ENCODE measurements at regions not wholly inside any gene's neighbourhood (a gene's known extent, or its start where the extent isn't known, plus 50 kb on each side); places are given as distances from the start of the nearest gene placed in this dataset.

DNA sequence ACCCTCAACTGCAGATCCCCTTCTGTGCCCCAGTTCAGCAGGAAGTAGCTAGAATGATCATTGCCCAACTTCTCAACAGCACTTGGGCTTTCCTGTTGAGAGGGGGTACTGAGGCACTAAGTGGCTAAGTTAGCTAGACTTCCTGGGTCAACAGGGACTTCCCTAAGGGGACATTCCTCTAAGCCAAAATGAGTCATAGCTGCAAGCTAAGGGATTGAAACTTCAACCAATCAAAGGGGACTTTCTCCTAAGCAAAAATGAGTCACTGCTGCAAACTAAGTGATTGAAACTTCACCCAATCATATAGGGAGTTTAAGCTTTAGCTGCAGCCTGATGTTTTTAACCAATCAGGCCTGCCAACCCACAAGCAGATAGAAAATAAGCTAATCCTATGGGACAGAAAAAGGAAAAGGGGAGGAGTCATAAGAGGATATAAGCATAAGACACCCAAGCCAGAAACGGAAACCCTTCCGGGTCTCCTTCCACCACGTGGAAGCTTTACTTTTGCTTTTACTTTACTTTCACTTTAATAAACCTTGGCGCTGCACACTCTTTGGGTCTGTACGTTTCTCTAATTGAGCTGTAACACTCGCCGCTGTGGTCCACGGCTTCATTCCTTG, 659.0 kb upstream of the HS3ST5 start:
- H3K36me3 ChIP-seq (ENCODE audit: insufficient read depth, low read length), result no peaks in the 10 kb centered on the region
- H3K9ac ChIP-seq (ENCODE audit: low read depth, low read length), result no peak overlapping the region
- no peak overlapping the region for H3K27ac ChIP-seq (ENCODE audit: low read depth, low read length)
- 97% methylated on average over 8 of the region's 8 CpGs for WGBS
- H3K4me3 ChIP-seq (ENCODE audit: low read length), result no peak overlapping the region
- peaks cover 10% of the 10 kb centered on the region for H3K9me3 ChIP-seq (ENCODE audit: insufficient read depth, low read depth, low read length)
- no peaks in the 10 kb centered on the region for H3K27me3 ChIP-seq (ENCODE audit: insufficient read depth, low read length)
- no peaks in the 10 kb centered on the region; the same call in 1 of the 2 replicates for H3K4me1 ChIP-seq (ENCODE audit: insufficient read depth, low read length)

GRCh38 chr6:115000736-115001135, 657.9 kb upstream of the HS3ST5 start:
- H3K9ac ChIP-seq (ENCODE audit: low read depth, low read length), result no peak overlapping the region
- 91% methylated on average over 4 of the region's 4 CpGs for WGBS
- H3K27ac ChIP-seq (ENCODE audit: low read depth, low read length), result no peak overlapping the region
- H3K36me3 ChIP-seq (ENCODE audit: insufficient read depth, low read length), result no peaks in the 10 kb centered on the region
- H3K27me3 ChIP-seq (ENCODE audit: insufficient read depth, low read length), result no peaks in the 10 kb centered on the region
- H3K4me3 ChIP-seq (ENCODE audit: low read length), result no peak overlapping the region
- peaks cover 10% of the 10 kb centered on the region for H3K9me3 ChIP-seq (ENCODE audit: insufficient read depth, low read depth, low read length)
- H3K4me1 ChIP-seq (ENCODE audit: insufficient read depth, low read length), result peaks cover under 1% of the 10 kb centered on the region; the same call in 1 of the 2 replicates

DNA sequence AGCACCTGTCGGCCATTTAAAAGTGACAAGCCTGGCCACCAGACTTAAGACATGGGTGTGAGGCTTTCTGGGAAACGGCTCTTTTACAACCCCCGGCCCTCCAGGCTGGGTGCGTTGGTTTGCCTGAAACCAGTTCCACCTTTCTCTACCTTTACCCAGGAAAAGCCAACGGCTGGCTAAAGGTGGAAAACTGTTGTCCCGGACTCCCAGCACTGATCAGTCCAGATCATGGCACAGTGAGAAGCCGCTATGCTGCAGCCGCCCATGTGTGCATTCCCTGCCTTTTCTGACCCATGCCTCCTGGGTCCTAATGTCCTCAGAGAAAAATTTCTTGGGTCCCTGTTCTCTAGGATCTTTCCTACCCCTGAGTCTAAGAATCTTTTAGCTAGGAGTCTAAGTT, 655.7 kb upstream of the HS3ST5 start:
- Histone ChIP-seq H3K27ac (ENCODE audit: low read depth, low read length) (no peak overlapping the region), H3K27me3 (ENCODE audit: insufficient read depth, low read length) (no peaks in the 10 kb centered on the region), H3K36me3 (ENCODE audit: insufficient read depth, low read length) (no peaks in the 10 kb centered on the region), H3K9me3 (ENCODE audit: insufficient read depth, low read depth, low read length) (peaks cover 10% of the 10 kb centered on the region), H3K4me3 (ENCODE audit: low read length) (no peak overlapping the region), H3K4me1 (ENCODE audit: insufficient read depth, low read length) (peaks cover 5% of the 10 kb centered on the region; the same call in 1 of the 2 replicates), H3K9ac (ENCODE audit: low read depth, low read length) (no peak overlapping the region)
- WGBS, result 93% methylated on average over 8 of the region's 8 CpGs

GRCh38 chr6:114997813-114998292, 655.0 kb upstream of the HS3ST5 start:
- H3K4me1 ChIP-seq (ENCODE audit: insufficient read depth, low read length), result peaks cover 5% of the 10 kb centered on the region; the same call in 1 of the 2 replicates
- no peak overlapping the region for H3K4me3 ChIP-seq (ENCODE audit: low read length)
- H3K9ac ChIP-seq (ENCODE audit: low read depth, low read length), result no peak overlapping the region
- no peaks in the 10 kb centered on the region for H3K27me3 ChIP-seq (ENCODE audit: insufficient read depth, low read length)
- peaks cover 10% of the 10 kb centered on the region for H3K9me3 ChIP-seq (ENCODE audit: insufficient read depth, low read depth, low read length)
- no peak overlapping the region for H3K27ac ChIP-seq (ENCODE audit: low read depth, low read length)
- WGBS, result 97% methylated on average over 4 of the region's 4 CpGs
- no peaks in the 10 kb centered on the region for H3K36me3 ChIP-seq (ENCODE audit: insufficient read depth, low read length)

DNA sequence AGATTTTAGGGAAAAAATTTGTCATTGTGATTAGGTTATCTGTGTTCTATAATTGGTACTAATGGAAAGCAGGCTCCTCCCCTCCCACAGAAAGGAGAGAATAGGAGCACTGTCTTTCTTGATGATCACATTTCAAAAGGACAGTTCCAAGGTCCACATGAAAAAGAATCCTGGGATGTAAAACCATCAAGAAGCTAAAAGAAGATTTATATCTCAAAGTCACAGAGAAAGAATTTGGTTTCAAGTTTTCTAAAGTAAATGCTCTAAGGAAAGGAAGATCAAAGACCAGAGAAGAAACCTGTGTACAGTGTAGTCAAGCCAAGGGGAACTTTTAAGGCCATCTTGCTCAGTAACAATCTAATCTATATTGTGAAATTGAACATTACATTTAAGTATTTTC, 652.7 kb upstream of the HS3ST5 start:
- H3K27me3 ChIP-seq (ENCODE audit: insufficient read depth, low read length), result no peaks in the 10 kb centered on the region
- H3K4me1 ChIP-seq (ENCODE audit: insufficient read depth, low read length), result peaks cover 5% of the 10 kb centered on the region; the same call in 1 of the 2 replicates
- H3K36me3 ChIP-seq (ENCODE audit: insufficient read depth, low read length), result no peaks in the 10 kb centered on the region
- H3K9me3 ChIP-seq (ENCODE audit: insufficient read depth, low read depth, low read length), result peaks cover 5% of the 10 kb centered on the region; the same call in 1 of the 2 replicates
- H3K9ac ChIP-seq (ENCODE audit: low read depth, low read length), result no peak overlapping the region
- no peak overlapping the region for H3K4me3 ChIP-seq (ENCODE audit: low read length)
- no peak overlapping the region for H3K27ac ChIP-seq (ENCODE audit: low read depth, low read length)

GRCh38 chr6:114989279-114989964, 646.6 kb upstream of the HS3ST5 start:
- Histone ChIP-seq H3K27me3 (ENCODE audit: insufficient read depth, low read length) (no peaks in the 10 kb centered on the region), H3K36me3 (ENCODE audit: insufficient read depth, low read length) (no peaks in the 10 kb centered on the region), H3K9ac (ENCODE audit: low read depth, low read length) (no peak overlapping the region), H3K4me3 (ENCODE audit: low read length) (no peak overlapping the region), H3K4me1 (ENCODE audit: insufficient read depth, low read length) (no peaks in the 10 kb centered on the region), H3K9me3 (ENCODE audit: insufficient read depth, low read depth, low read length) (no peaks in the 10 kb centered on the region), H3K27ac (ENCODE audit: low read depth, low read length) (no peak overlapping the region)
- WGBS, result 95% methylated on average over 4 of the region's 5 CpGs

- Histone ChIP-seq H3K4me3 (ENCODE audit: low read length) (no peak overlapping the region), H3K4me1 (ENCODE audit: insufficient read depth, low read length) (no peaks in the 10 kb centered on the region), H3K9ac (ENCODE audit: low read depth, low read length) (no peak overlapping the region), H3K36me3 (ENCODE audit: insufficient read depth, low read length) (no peaks in the 10 kb centered on the region), H3K9me3 (ENCODE audit: insufficient read depth, low read depth, low read length) (no peaks in the 10 kb centered on the region), H3K27ac (ENCODE audit: low read depth, low read length) (no peak overlapping the region), H3K27me3 (ENCODE audit: insufficient read depth, low read length) (no peaks in the 10 kb centered on the region)
- 79% methylated on average over 2 of the region's 2 CpGs for WGBS
Observed at GRCh38 chr6:114987281-114987680, 644.5 kb upstream of the HS3ST5 start.

- Histone ChIP-seq H3K36me3 (ENCODE audit: insufficient read depth, low read length) (no peaks in the 10 kb centered on the region), H3K27me3 (ENCODE audit: insufficient read depth, low read length) (no peaks in the 10 kb centered on the region), H3K4me1 (ENCODE audit: insufficient read depth, low read length) (no peaks in the 10 kb centered on the region), H3K4me3 (ENCODE audit: low read length) (no peak overlapping the region), H3K9ac (ENCODE audit: low read depth, low read length) (no peak overlapping the region), H3K27ac (ENCODE audit: low read depth, low read length) (no peak overlapping the region), H3K9me3 (ENCODE audit: insufficient read depth, low read depth, low read length) (no peaks in the 10 kb centered on the region)
- no CpG with 5 or more reads among the region's 1 CpG for WGBS
Observed at GRCh38 chr6:114955363-114955762, 612.5 kb upstream of the HS3ST5 start.

- Histone ChIP-seq H3K27me3 (ENCODE audit: insufficient read depth, low read length) (no peaks in the 10 kb centered on the region), H3K9ac (ENCODE audit: low read depth, low read length) (no peak overlapping the region), H3K27ac (ENCODE audit: low read depth, low read length) (no peak overlapping the region), H3K4me1 (ENCODE audit: insufficient read depth, low read length) (no peaks in the 10 kb centered on the region), H3K36me3 (ENCODE audit: insufficient read depth, low read length) (no peaks in the 10 kb centered on the region), H3K9me3 (ENCODE audit: insufficient read depth, low read depth, low read length) (no peaks in the 10 kb centered on the region), H3K4me3 (ENCODE audit: low read length) (no peak overlapping the region)
- 91% methylated on average over 3 of the region's 3 CpGs for WGBS
Observed at GRCh38 chr6:114952229-114952628, 609.4 kb upstream of the HS3ST5 start.

GRCh38 chr6:114945392-114945791, 602.6 kb upstream of the HS3ST5 start:
- Histone ChIP-seq H3K4me1 (ENCODE audit: insufficient read depth, low read length) (peaks cover 10% of the 10 kb centered on the region; the same call in 1 of the 2 replicates), H3K9ac (ENCODE audit: low read depth, low read length) (no peak overlapping the region), H3K36me3 (ENCODE audit: insufficient read depth, low read length) (no peaks in the 10 kb centered on the region), H3K27ac (ENCODE audit: low read depth, low read length) (no peak overlapping the region), H3K9me3 (ENCODE audit: insufficient read depth, low read depth, low read length) (0 out of 2 replicates have a peak, but pooled peaks cover 13% of the 10 kb centered on the region), H3K27me3 (ENCODE audit: insufficient read depth, low read length) (no peaks in the 10 kb centered on the region; the same call in 1 of the 2 replicates), H3K4me3 (ENCODE audit: low read length) (no peak overlapping the region)
- WGBS, result 94% methylated on average over 5 of the region's 5 CpGs

- no peaks in the 10 kb centered on the region for H3K36me3 ChIP-seq (ENCODE audit: insufficient read depth, low read length)
- no peak overlapping the region for H3K9ac ChIP-seq (ENCODE audit: low read depth, low read length)
- H3K4me3 ChIP-seq (ENCODE audit: low read length), result no peak overlapping the region
- H3K9me3 ChIP-seq (ENCODE audit: insufficient read depth, low read depth, low read length), result 0 out of 2 replicates have a peak, but pooled peaks cover 5% of the 10 kb centered on the region
- no peak overlapping the region for H3K27ac ChIP-seq (ENCODE audit: low read depth, low read length)
- H3K4me1 ChIP-seq (ENCODE audit: insufficient read depth, low read length), result peaks cover 27% of the 10 kb centered on the region; the same call in 1 of the 2 replicates
- H3K27me3 ChIP-seq (ENCODE audit: insufficient read depth, low read length), result no peaks in the 10 kb centered on the region; the same call in 1 of the 2 replicates
Observed at GRCh38 chr6:114941078-114941477, 598.3 kb upstream of the HS3ST5 start.
